MCF 10A (cell line): ENCODE measurements at regions not wholly inside any gene's neighbourhood (a gene's known extent, or its start where the extent isn't known, plus 50 kb on each side); places are given as distances from the start of the nearest gene placed in this dataset.

ENCODE experiments used
- BruUV-seq: library from RNA; stranded (reverse); fragments of 400-500 nt; replicated peaks from 2 replicates; lab custom pipeline; 2021; lab: Mats Ljungman, UMichigan
- CTCF ChIA-PET: fragments of 300-600 bp; sonication (Branson Sonifier 250); formaldehyde crosslinking; extraction: SDS; loops from one replicate; lab custom pipeline; 2021; ENCODE audit warnings: antibody characterized with exemption, inconsistent platforms; lab: Yijun Ruan, JAX
- POLR2A ChIA-PET: fragments of 300-600, 350-650 bp; sonication (Branson Sonifier 250); formaldehyde crosslinking; extraction: SDS; loops from one replicate; lab custom pipeline; 2020; ENCODE audit warnings: antibody characterized with exemption, inconsistent platforms; lab: Yijun Ruan, JAX
- DNase-seq: peaks from one replicate; pipeline ENCODE4 v3.0.0-alpha.2; 2018; ENCODE audit not compliant: unreplicated experiment
- H3K27ac Mint-ChIP-seq: one replicate; pipeline ENCODE4 v1.8.0; 2022; ENCODE audit warnings: mild to moderate bottlenecking, low read depth, mixed read lengths; ENCODE audit not compliant: unreplicated experiment
- H3K27me3 Mint-ChIP-seq: one replicate; pipeline ENCODE4 v1.8.0; 2022; ENCODE audit warnings: mixed read lengths; ENCODE audit not compliant: insufficient read depth, unreplicated experiment
- H3K36me3 Mint-ChIP-seq: one replicate; pipeline ENCODE4 v1.8.0; 2022; ENCODE audit warnings: mild to moderate bottlenecking, moderate library complexity, mixed read lengths; ENCODE audit not compliant: insufficient read depth, unreplicated experiment
- H3K4me1 Mint-ChIP-seq: one replicate; pipeline ENCODE4 v1.8.0; 2022; ENCODE audit warnings: mixed read lengths; ENCODE audit not compliant: insufficient read depth, unreplicated experiment
- H3K4me3 Mint-ChIP-seq: one replicate; pipeline ENCODE4 v1.8.0; 2022; ENCODE audit warnings: mild to moderate bottlenecking, moderate library complexity, mixed read lengths; ENCODE audit not compliant: unreplicated experiment
- H3K9me3 Mint-ChIP-seq: one replicate; pipeline ENCODE4 v1.8.0; 2022; ENCODE audit warnings: mixed read lengths; ENCODE audit not compliant: unreplicated experiment
- intact Hi-C: fragments of 100-400 bp; cut with micrococcal nuclease; formaldehyde crosslinking; loops from 2 replicates; pipeline ENCODE4 v1.14.1; 2022
- TF ChIP-seq, protein P1 (sequence below): fragments of 200-600 bp; IDR thresholded peaks from one replicate; pipeline ENCODE4 v1.8.0; 2022; ENCODE audit warnings: antibody characterized with exemption, mild to moderate bottlenecking; ENCODE audit not compliant: unreplicated experiment

DNA sequence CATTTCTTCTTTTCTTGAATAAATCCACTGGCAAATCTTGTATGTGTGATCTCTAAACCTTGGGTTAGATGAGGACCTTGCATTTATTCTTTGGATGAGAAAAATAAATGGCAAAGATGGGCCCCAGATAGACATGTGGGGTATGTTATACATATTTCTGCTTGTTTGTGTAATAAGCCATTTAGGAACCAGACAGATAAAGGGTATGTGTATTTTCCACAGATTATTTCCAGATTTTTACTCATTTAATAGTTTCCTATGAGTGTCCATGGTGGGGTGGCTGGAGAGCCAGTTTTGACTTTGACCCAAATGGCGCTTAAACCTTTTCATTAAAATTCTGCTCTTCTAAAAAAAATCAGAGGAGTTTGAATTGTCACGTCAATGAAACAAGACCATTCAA is 102.8 kb downstream of the MYCN start:
- ChIA-PET POLR2A (no interaction called here), CTCF (interaction anchor here (0.7 kb wide), 1 partner anchor 385 kb away, joined by 3 read pairs; no protein-coding TSS in a partner anchor)
- peaks cover 5% of the 10 kb centered on the region for H3K4me1 Mint-ChIP-seq

DNA sequence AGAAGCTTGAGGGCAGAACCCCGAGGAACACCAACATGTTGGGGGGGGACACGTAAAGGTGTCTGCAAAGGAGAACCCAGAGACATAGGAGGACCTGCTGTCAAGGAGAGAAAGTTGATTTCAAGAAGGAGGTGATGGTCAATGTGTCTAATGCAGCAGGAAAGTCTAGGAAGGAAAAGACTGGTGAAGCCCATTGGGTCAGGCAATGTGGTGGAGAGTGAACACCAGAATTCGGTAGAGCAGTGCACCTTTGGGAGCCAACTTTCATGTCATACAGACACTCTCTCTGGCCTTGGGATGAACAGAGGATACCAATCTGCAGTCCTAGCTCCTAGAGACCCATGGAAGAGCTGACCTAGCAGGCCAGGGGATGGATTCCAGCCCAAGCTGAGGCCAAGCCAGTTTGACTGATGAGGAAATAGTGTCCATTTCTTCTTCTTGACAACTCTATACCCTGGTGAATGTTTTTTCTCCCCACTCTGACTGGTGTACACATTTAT is 101.9 kb downstream of the MYCN start:
- BruUV-seq = no TSS peak

More for the DNA sequence above, 102.8 kb downstream of the MYCN start:
- Mint-ChIP-seq H3K27me3 (peaks cover 24% of the 10 kb centered on the region), H3K36me3 (no peaks in the 10 kb centered on the region), H3K27ac (no peak overlapping the region), H3K9me3 (peaks cover 20% of the 10 kb centered on the region), H3K4me3 (no peak overlapping the region)
- TF ChIP-seq, protein P1, sequence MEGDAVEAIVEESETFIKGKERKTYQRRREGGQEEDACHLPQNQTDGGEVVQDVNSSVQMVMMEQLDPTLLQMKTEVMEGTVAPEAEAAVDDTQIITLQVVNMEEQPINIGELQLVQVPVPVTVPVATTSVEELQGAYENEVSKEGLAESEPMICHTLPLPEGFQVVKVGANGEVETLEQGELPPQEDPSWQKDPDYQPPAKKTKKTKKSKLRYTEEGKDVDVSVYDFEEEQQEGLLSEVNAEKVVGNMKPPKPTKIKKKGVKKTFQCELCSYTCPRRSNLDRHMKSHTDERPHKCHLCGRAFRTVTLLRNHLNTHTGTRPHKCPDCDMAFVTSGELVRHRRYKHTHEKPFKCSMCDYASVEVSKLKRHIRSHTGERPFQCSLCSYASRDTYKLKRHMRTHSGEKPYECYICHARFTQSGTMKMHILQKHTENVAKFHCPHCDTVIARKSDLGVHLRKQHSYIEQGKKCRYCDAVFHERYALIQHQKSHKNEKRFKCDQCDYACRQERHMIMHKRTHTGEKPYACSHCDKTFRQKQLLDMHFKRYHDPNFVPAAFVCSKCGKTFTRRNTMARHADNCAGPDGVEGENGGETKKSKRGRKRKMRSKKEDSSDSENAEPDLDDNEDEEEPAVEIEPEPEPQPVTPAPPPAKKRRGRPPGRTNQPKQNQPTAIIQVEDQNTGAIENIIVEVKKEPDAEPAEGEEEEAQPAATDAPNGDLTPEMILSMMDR = no peak
- intact Hi-C loops = no loop called here
- no peak for DNase-seq
- BruUV-seq = no TSS peak

DNA sequence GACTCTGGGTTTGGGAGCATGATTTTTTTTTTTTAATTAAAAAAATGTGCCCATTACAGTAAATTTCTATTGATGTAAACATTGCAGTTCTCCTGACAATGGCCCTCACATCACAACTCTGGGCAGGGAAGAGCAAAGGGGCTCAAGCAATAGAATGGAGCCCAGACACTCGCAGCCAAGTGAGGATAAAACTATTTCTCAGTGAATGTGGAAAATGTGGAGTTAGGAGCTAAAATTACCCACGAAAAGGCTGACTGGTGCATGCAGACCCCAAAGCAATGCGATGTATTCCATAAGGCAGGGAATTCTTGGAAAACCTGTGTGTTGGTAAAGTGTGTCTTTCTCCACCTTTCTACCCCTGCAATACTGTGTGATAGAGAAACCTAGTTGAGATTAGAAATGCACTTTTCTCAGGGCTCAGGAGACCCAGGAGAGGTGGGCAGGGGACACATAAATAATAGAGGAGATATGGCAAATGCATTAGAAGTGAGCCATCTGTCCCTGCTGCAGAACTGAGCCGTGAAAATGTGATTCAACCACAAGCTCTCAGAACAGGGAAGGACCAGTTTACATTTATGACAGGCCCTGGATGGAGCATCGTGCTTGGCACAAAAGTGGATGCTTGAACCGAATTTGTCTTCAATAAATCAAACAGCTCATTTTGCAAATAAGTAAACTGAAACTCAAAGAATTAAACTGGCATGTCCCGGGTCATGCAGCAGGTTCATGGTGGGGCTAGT is 100.1 kb downstream of the MYCN start:
- no peak overlapping the region for H3K27ac Mint-ChIP-seq
- no peak overlapping the region for H3K4me3 Mint-ChIP-seq
- TF ChIP-seq, protein P1 = no peak
- H3K9me3 Mint-ChIP-seq = peaks cover 20% of the 10 kb centered on the region
- ChIA-PET POLR2A (interaction anchor here (0.6 kb wide), 1 partner anchor 31 kb away, joined by 3 read pairs; no protein-coding TSS in a partner anchor), CTCF (no interaction called here)
- H3K4me1 Mint-ChIP-seq = peaks cover 4% of the 10 kb centered on the region
- intact Hi-C loops = no loop called here
- no peaks in the 10 kb centered on the region for H3K36me3 Mint-ChIP-seq
- no peak for DNase-seq
- peaks cover 24% of the 10 kb centered on the region for H3K27me3 Mint-ChIP-seq
- no TSS peak for BruUV-seq

More for the DNA sequence above, 101.9 kb downstream of the MYCN start:
- Mint-ChIP-seq H3K36me3 (no peaks in the 10 kb centered on the region), H3K4me3 (no peak overlapping the region), H3K27me3 (peaks cover 24% of the 10 kb centered on the region), H3K9me3 (peaks cover 20% of the 10 kb centered on the region), H3K27ac (no peak overlapping the region), H3K4me1 (peaks cover 5% of the 10 kb centered on the region)
- ChIA-PET CTCF (interaction anchor here (0.7 kb wide), 1 partner anchor 401 kb away, joined by 3 read pairs; no protein-coding TSS in a partner anchor), POLR2A (no interaction called here)
- no peak for DNase-seq
- intact Hi-C loops = no loop called here
- TF ChIP-seq, protein P1 = no peak

- H3K27me3 Mint-ChIP-seq = peaks cover 24% of the 10 kb centered on the region
- TF ChIP-seq, protein P1 = no peak
- DNase-seq = no peak
- H3K9me3 Mint-ChIP-seq = peaks cover 20% of the 10 kb centered on the region
- no peaks in the 10 kb centered on the region for H3K36me3 Mint-ChIP-seq
- intact Hi-C loops = no loop called here
- ChIA-PET CTCF (no interaction called here), POLR2A (no interaction called here)
- BruUV-seq = no TSS peak
- no peak overlapping the region for H3K4me3 Mint-ChIP-seq
- no peak overlapping the region for H3K27ac Mint-ChIP-seq
- no peaks in the 10 kb centered on the region for H3K4me1 Mint-ChIP-seq
These were observed 99.5 kb downstream of the MYCN start for GRCh38 chr2:16039823-16040222.
